HCT116 (cell line): ENCODE measurements at regions not wholly inside any gene's neighbourhood (a gene's known extent, or its start where the extent isn't known, plus 50 kb on each side); places are given as distances from the start of the nearest gene placed in this dataset.

Source experiments
- ATAC-seq: fragments of 200-7000 bp; cut with Tn5 transposase; 2 replicates; pipeline ENCODE4 v1.9.1; 2020; ENCODE audit warnings: mild to moderate bottlenecking, moderate library complexity
- BruUV-seq: library from RNA; stranded (reverse); fragments of 400-500 nt; replicated peaks from 2 replicates; lab custom pipeline; 2021; lab: Mats Ljungman, UMichigan
- CTCF ChIA-PET: fragments of 300-600 bp; sonication (Branson Sonifier 250); formaldehyde crosslinking; loops from one replicate; lab custom pipeline; 2021; ENCODE audit warnings: antibody characterized with exemption; lab: Charles Lee
- POLR2A ChIA-PET: fragments of 300-600, 350-600 bp; sonication (Branson Sonifier 250); formaldehyde crosslinking; loops from one replicate; lab custom pipeline; 2021; ENCODE audit warnings: antibody characterized with exemption; lab: Charles Lee
- RAD21 ChIA-PET, 2 experiments: fragments of 300-600 bp; sonication (Branson Sonifier 250); formaldehyde crosslinking; loops; one replicate each; lab custom pipeline; 2023; ENCODE audit warnings: low total read pairs in 2 of 2; ENCODE audit not compliant: uncharacterized antibody in 2 of 2, unreplicated experiment in 2 of 2, low non-redundant PET in 1 of 2; lab: Charles Lee
- DNase-seq: peaks from one replicate; pipeline ENCODE4 v3.0.0-alpha.2; 2010; ENCODE audit warnings: low read depth, low spot score
- H2AFZ ChIP-seq: fragments of 200-600 bp; shearing (Covaris generic), sonication (generic); 2 replicates; pipeline ENCODE4 v1.6.1; 2017; ENCODE audit warnings: low read depth, mixed run types, mixed read lengths, antibody characterized with exemption, low read length; ENCODE audit not compliant: poor library complexity, severe bottlenecking
- H3K27ac ChIP-seq: 2 replicates; pipeline ENCODE4 v1.5.1; 2012; ENCODE audit warnings: low read depth, low read length
- H3K27me3 ChIP-seq: fragments of 200-600 bp; sonication (generic); 2 replicates; pipeline ENCODE4 v1.6.1; 2016; ENCODE audit warnings: mixed run types, low read length, mixed read lengths; ENCODE audit not compliant: insufficient read depth
- H3K36me3 ChIP-seq, 2 experiments: fragments of 200-500 bp in 1 of 2; fragments of 200-600 bp in 1 of 2; sonication (Bioruptor generic) in 1 of 2; sonication (generic) in 1 of 2; 2 replicates each; pipeline versions ENCODE4 v1.5.1 to v1.6.1; 2014 to 2016; ENCODE audit warnings: low read length in 2 of 2, inconsistent platforms in 1 of 2, mixed read lengths in 1 of 2, mixed run types in 1 of 2; ENCODE audit not compliant: insufficient read depth in 2 of 2, control insufficient read depth in 1 of 2
- H3K4me1 ChIP-seq, 2 experiments: fragments of 200-600 bp in 1 of 2; sonication (generic) in 1 of 2; 2 replicates each; pipeline versions ENCODE4 v1.5.1 to v1.6.1; 2012 to 2017; ENCODE audit warnings: low read length in 2 of 2, inconsistent platforms in 1 of 2, mild to moderate bottlenecking in 1 of 2, mixed read lengths in 1 of 2, mixed run types in 1 of 2, moderate library complexity in 1 of 2; ENCODE audit not compliant: insufficient read depth in 2 of 2, control insufficient read depth in 1 of 2
- H3K4me2 ChIP-seq: fragments of 200-600 bp; sonication (generic); 2 replicates; pipeline ENCODE4 v1.6.1; 2017; ENCODE audit warnings: mixed run types, low read length, mixed read lengths
- H3K4me3 ChIP-seq, 2 experiments: fragments of 200-600 bp in 1 of 2; sonication (generic) in 1 of 2; replicated peaks in 1 of 2; 2 replicates each; pipeline ENCODE4 v1.5.1; 2011 to 2016; ENCODE audit warnings: low read length in 2 of 2, control low read depth in 1 of 2, low read depth in 1 of 2, mild to moderate bottlenecking in 1 of 2, mixed read lengths in 1 of 2, mixed run types in 1 of 2
- H3K79me2 ChIP-seq: fragments of 200-600 bp; sonication (generic); 2 replicates; pipeline ENCODE4 v1.6.1; 2017; ENCODE audit warnings: mild to moderate bottlenecking, mixed run types, low read length, moderate library complexity, mixed read lengths; ENCODE audit not compliant: insufficient read depth
- H3K9ac ChIP-seq: fragments of 200-600 bp; sonication (generic); 2 replicates; pipeline ENCODE4 v1.6.1; 2016; ENCODE audit warnings: low read length, mixed read lengths
- H3K9me2 ChIP-seq: fragments of 200-600 bp; sonication (generic), shearing (Covaris generic); 2 replicates; pipeline ENCODE4 v1.6.1; 2017; ENCODE audit warnings: mixed run types, mild to moderate bottlenecking, moderate library complexity; ENCODE audit not compliant: insufficient read depth
- H3K9me3 ChIP-seq, 2 experiments: fragments of 200-500 bp in 1 of 2; fragments of 200-600 bp in 1 of 2; sonication (Bioruptor generic) in 1 of 2; sonication (generic) in 1 of 2; 2 replicates each; pipeline ENCODE4 v1.6.1; 2014 to 2017; ENCODE audit warnings: low read length in 2 of 2, mixed read lengths in 2 of 2, inconsistent platforms in 1 of 2, low read depth in 1 of 2, mild to moderate bottlenecking in 1 of 2, mixed run types in 1 of 2, moderate library complexity in 1 of 2; ENCODE audit not compliant: control insufficient read depth in 1 of 2, insufficient read depth in 1 of 2
- H4K20me1 ChIP-seq: fragments of 200-600 bp; sonication (generic), shearing (Covaris generic); 2 replicates; pipeline ENCODE4 v1.6.1; 2017; ENCODE audit warnings: mixed run types, mild to moderate bottlenecking, moderate library complexity; ENCODE audit not compliant: insufficient read depth
- ATF3 ChIP-seq: IDR thresholded peaks from 2 replicates; pipeline ENCODE4 v1.6.1; 2012
- CTCF ChIP-seq, 3 experiments: fragments of 200-600 bp in 1 of 3; sonication (generic) in 1 of 3; IDR thresholded peaks in 2 of 3; conservative IDR thresholded peaks in 1 of 3; 2 replicates each; pipeline ENCODE4 v1.5.1; 2012 to 2017; ENCODE audit warnings: low read depth in 2 of 3, low read length in 2 of 3, antibody characterized with exemption in 1 of 3, borderline replicate concordance in 1 of 3, control low read depth in 1 of 3, mild to moderate bottlenecking in 1 of 3, mixed read lengths in 1 of 3, mixed run types in 1 of 3, moderate library complexity in 1 of 3; ENCODE audit not compliant: insufficient read depth in 1 of 3
- ELF1 ChIP-seq: IDR thresholded peaks from 2 replicates; pipeline ENCODE4 v1.6.1; 2012; ENCODE audit warnings: low read depth, borderline replicate concordance
- EZH2 ChIP-seq: fragments of 200-600 bp; sonication (generic); IDR thresholded peaks from 2 replicates; pipeline ENCODE4 v1.6.1; 2017; ENCODE audit warnings: antibody characterized with exemption, mixed run types
- EZH2phosphoT487 ChIP-seq: fragments of 200-600 bp; IDR thresholded peaks from 2 replicates; pipeline ENCODE4 v1.6.1; 2018; ENCODE audit warnings: antibody characterized with exemption, borderline replicate concordance
- FOSL1 ChIP-seq: IDR thresholded peaks from 2 replicates; pipeline ENCODE4 v1.6.1; 2012; ENCODE audit warnings: low read depth
- JUND ChIP-seq: IDR thresholded peaks from 2 replicates; pipeline ENCODE4 v1.6.1; 2012
- MAX ChIP-seq: IDR thresholded peaks from 2 replicates; pipeline ENCODE4 v1.6.1; 2012
- POLR2A ChIP-seq: IDR thresholded peaks from 2 replicates; pipeline ENCODE4 v1.7.0; 2011; ENCODE audit warnings: borderline replicate concordance; ENCODE audit not compliant: insufficient read depth, insufficient read length; ENCODE audit errors: extremely low read depth
- POLR2AphosphoS5 ChIP-seq: IDR thresholded peaks from 2 replicates; pipeline ENCODE4 v1.6.1; 2011; ENCODE audit warnings: mild to moderate bottlenecking, low read depth, low read length, moderate library complexity
- RAD21 ChIP-seq: IDR thresholded peaks from 2 replicates; pipeline ENCODE4 v1.6.1; 2012; ENCODE audit warnings: low read depth, mild to moderate bottlenecking
- SIN3A ChIP-seq: IDR thresholded peaks from 2 replicates; pipeline ENCODE4 v1.6.1; 2012; ENCODE audit warnings: low read depth
- SP1 ChIP-seq: IDR thresholded peaks from 2 replicates; pipeline ENCODE4 v1.6.1; 2012; ENCODE audit warnings: low read depth
- TCF7L2 ChIP-seq: IDR thresholded peaks from 2 replicates; pipeline ENCODE4 v1.7.0; 2011; ENCODE audit warnings: borderline replicate concordance, inconsistent platforms; ENCODE audit not compliant: insufficient read depth, insufficient read length; ENCODE audit errors: extremely low read depth
- YY1 ChIP-seq: IDR thresholded peaks from 2 replicates; pipeline ENCODE4 v1.6.1; 2011; ENCODE audit warnings: low read length, low read depth, moderate library complexity, mild to moderate bottlenecking; ENCODE audit not compliant: insufficient replicate concordance; ENCODE audit errors: extremely low read depth
- ZNF274 ChIP-seq: fragments of 200-500 bp; sonication (Bioruptor generic); IDR thresholded peaks from 2 replicates; pipeline ENCODE4 v1.6.1; 2014; ENCODE audit warnings: mild to moderate bottlenecking, low read depth, low read length, inconsistent platforms
- intact Hi-C: fragments of 100-400 bp; cut with micrococcal nuclease; formaldehyde crosslinking; loops from 2 replicates; pipeline ENCODE4 v1.10.0; 2022
- TF ChIP-seq, protein P1 (sequence below): IDR thresholded peaks from 2 replicates; pipeline ENCODE4 v1.6.1; 2012; ENCODE audit warnings: low read depth

- BruUV-seq: no TSS peak
- ATAC-seq (no peak), DNase-seq (no peak)
- no peaks in the 10 kb centered on the region for H3K79me2 ChIP-seq
- no peaks in the 10 kb centered on the region for H3K36me3 ChIP-seq
- intact Hi-C loops: no loop called here
- no peaks in the 10 kb centered on the region for H3K27me3 ChIP-seq
- no peaks in the 10 kb centered on the region for H4K20me1 ChIP-seq
- H2AFZ ChIP-seq: no peak overlapping the region
- H3K27ac ChIP-seq: no peak overlapping the region
- H3K4me1 ChIP-seq: no peaks in the 10 kb centered on the region
- no peaks in the 10 kb centered on the region for H3K9me2 ChIP-seq
- peaks cover 9 to 19% of the 10 kb centered on the region in 2 experiments; a peak in 2 of 4 replicates for H3K9me3 ChIP-seq
- ChIA-PET RAD21 (no interaction called here), POLR2A (no interaction called here), CTCF (no interaction called here)
- H3K9ac ChIP-seq: no peak overlapping the region
- no peak overlapping the region for H3K4me2 ChIP-seq
- H3K4me3 ChIP-seq: no peak overlapping the region
- TF ChIP-seq POLR2A (no peak), RAD21 (no peak), MAX (no peak), ELF1 (no peak), EZH2 (no peak), CTCF (IDR thresholded peaks at IDR 0.05 in 2 of 3, conservative IDR thresholded peaks at IDR 0.05 in 1 of 3; ENCODE audit: borderline replicate concordance in 1 of 3, insufficient read depth in 1 of 3, low read depth in 2 of 3, low read length in 2 of 3) (no peak), SP1 (no peak), EZH2phosphoT487 (no peak), ATF3 (no peak), ZNF274 (no peak), TCF7L2 (no peak), JUND (no peak), POLR2AphosphoS5 (no peak), FOSL1 (no peak), YY1 (no peak), SIN3A (no peak)
- TF ChIP-seq, protein P1, sequence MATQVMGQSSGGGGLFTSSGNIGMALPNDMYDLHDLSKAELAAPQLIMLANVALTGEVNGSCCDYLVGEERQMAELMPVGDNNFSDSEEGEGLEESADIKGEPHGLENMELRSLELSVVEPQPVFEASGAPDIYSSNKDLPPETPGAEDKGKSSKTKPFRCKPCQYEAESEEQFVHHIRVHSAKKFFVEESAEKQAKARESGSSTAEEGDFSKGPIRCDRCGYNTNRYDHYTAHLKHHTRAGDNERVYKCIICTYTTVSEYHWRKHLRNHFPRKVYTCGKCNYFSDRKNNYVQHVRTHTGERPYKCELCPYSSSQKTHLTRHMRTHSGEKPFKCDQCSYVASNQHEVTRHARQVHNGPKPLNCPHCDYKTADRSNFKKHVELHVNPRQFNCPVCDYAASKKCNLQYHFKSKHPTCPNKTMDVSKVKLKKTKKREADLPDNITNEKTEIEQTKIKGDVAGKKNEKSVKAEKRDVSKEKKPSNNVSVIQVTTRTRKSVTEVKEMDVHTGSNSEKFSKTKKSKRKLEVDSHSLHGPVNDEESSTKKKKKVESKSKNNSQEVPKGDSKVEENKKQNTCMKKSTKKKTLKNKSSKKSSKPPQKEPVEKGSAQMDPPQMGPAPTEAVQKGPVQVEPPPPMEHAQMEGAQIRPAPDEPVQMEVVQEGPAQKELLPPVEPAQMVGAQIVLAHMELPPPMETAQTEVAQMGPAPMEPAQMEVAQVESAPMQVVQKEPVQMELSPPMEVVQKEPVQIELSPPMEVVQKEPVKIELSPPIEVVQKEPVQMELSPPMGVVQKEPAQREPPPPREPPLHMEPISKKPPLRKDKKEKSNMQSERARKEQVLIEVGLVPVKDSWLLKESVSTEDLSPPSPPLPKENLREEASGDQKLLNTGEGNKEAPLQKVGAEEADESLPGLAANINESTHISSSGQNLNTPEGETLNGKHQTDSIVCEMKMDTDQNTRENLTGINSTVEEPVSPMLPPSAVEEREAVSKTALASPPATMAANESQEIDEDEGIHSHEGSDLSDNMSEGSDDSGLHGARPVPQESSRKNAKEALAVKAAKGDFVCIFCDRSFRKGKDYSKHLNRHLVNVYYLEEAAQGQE: no peak
Measured at GRCh38 chr10:20508921-20509320, 388.2 kb downstream of the NEBL start.
